ENCODE measurements at regions not wholly inside any gene's neighbourhood (a gene's known extent, or its start where the extent isn't known, plus 50 kb on each side); places are given as distances from the start of the nearest gene placed in this dataset.
"Not testable (repeated sequence)": the region's sequence is repeated elsewhere in the genome, so short reads cannot be mapped to it uniquely, and the experiment has no call there.

- DNase-seq: no peak
Observed at GRCh38 chr4:129707949-129708348, 612.0 kb downstream of the C4orf33 start.

GRCh38 chr4:129708784-129709183, 612.8 kb downstream of the C4orf33 start:
- DNase-seq: no peak

- no peak for DNase-seq
Observed at GRCh38 chr4:129738175-129738574, 642.2 kb downstream of the C4orf33 start.

GRCh38 chr4:129747756-129748155, 651.8 kb downstream of the C4orf33 start:
- no peak for DNase-seq

GRCh38 chr4:129748991-129749390, 653.0 kb downstream of the C4orf33 start:
- no peak for DNase-seq

GRCh38 chr4:129751646-129752045, 655.7 kb downstream of the C4orf33 start:
- DNase-seq: no peak

GRCh38 chr4:129783596-129783995, 687.6 kb downstream of the C4orf33 start:
- no peak for DNase-seq

GRCh38 chr4:129788486-129788885, 692.5 kb downstream of the C4orf33 start:
- no peak for DNase-seq

- no peak for DNase-seq
Observed at GRCh38 chr4:129804461-129804981, 708.6 kb downstream of the C4orf33 start.

GRCh38 chr4:129806986-129807385, 711.0 kb downstream of the C4orf33 start:
- no peak for DNase-seq

- no peak for DNase-seq
Observed at GRCh38 chr4:129808242-129808641, 712.3 kb downstream of the C4orf33 start.

- no peak for DNase-seq
Observed at GRCh38 chr4:129821073-129821472, 725.1 kb downstream of the C4orf33 start.

- no peak for DNase-seq
Observed at GRCh38 chr4:129821963-129822362, 726.0 kb downstream of the C4orf33 start.

- no peak for DNase-seq
Observed at GRCh38 chr4:129822701-129823100, 726.7 kb downstream of the C4orf33 start.

- DNase-seq: no peak
Observed at GRCh38 chr4:129823105-129823504, 727.2 kb downstream of the C4orf33 start.

GRCh38 chr4:129829373-129829772, 733.4 kb downstream of the C4orf33 start:
- DNase-seq: no peak

- DNase-seq: no peak
Observed at GRCh38 chr4:129839687-129840086, 743.7 kb downstream of the C4orf33 start.

- DNase-seq: no peak
Observed at GRCh38 chr4:129842096-129842495, 746.1 kb downstream of the C4orf33 start.

- no peak for DNase-seq
Observed at GRCh38 chr4:129852434-129852833, 756.5 kb downstream of the C4orf33 start.

- not testable (repeated sequence) for DNase-seq
Observed at GRCh38 chr4:129853685-129854467, 757.9 kb downstream of the C4orf33 start.

GRCh38 chr4:129862461-129862860, 766.5 kb downstream of the C4orf33 start:
- DNase-seq: no peak

- DNase-seq: no peak
Observed at GRCh38 chr4:129863206-129863605, 767.3 kb downstream of the C4orf33 start.

- no peak for DNase-seq
Observed at GRCh38 chr4:129883996-129884395, 788.0 kb downstream of the C4orf33 start.

GRCh38 chr4:129897111-129897510, 801.2 kb downstream of the C4orf33 start:
- no peak for DNase-seq
